ENCODE measurements at regions not wholly inside any gene's neighbourhood (a gene's known extent, or its start where the extent isn't known, plus 50 kb on each side); places are given as distances from the start of the nearest gene placed in this dataset.

DNA sequence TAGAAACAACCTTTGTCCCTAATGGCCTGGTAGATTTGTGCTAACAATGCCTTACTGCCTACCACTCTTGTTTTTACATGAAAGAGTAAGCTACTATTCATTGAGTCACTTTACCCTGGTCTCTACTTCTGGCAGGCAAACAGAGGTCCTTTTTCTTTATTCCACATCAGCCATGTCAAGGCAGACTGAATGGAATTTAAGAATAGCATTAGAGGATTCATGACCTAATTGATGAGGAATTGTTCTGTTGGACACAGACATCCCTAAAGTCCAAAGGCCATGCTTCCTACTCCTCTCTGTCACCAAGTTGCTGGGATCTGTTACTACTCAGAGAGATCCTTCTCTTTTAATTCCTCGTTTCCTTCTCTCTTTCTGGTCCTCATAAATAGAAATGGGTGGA is 229.1 kb upstream of the ZP4 start:
- DNase-seq (ENCODE audit: low read depth in 3 of 3) = no peak

DNA sequence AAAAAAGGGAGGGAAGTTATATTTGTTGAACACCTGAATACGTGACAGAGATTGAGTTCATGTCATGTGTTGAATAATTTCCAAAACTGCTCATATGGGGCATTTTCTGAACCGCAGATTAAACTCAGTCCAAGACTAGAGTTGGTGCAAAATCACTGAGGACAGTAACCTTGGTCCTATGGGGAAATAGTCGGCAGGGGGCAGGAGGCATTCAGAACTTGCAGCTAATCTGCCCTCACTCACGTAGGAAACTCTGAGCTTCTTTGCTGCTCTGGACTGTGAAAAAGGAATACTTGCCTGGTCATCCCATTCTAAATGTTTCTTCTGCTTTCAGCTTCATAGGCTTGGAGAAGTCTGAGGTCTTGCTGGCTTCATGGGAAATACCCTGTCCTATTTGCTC is 228.3 kb upstream of the ZP4 start:
- no peak for DNase-seq (ENCODE audit: low read depth in 3 of 3)

DNA sequence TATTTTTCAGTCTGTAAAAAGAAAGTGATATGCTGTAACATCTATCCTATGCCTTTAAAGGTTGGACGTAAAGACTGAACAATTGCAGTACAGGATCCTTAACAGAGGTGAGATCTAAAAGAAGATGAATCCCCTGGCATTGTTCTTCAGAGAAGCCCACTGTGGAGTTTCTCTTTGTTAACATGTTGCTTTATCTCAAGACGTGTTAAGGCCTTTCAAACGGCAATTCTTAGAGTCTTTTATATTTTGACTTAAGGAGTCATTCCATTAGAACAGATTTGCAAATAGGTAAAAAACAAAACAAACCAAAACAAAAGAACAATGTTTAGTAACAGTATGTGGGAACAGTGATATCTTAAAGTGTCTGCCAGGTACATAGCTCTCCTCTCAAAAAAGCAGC is 225.1 kb upstream of the ZP4 start:
- no peak for DNase-seq (ENCODE audit: low read depth in 3 of 3)

DNA sequence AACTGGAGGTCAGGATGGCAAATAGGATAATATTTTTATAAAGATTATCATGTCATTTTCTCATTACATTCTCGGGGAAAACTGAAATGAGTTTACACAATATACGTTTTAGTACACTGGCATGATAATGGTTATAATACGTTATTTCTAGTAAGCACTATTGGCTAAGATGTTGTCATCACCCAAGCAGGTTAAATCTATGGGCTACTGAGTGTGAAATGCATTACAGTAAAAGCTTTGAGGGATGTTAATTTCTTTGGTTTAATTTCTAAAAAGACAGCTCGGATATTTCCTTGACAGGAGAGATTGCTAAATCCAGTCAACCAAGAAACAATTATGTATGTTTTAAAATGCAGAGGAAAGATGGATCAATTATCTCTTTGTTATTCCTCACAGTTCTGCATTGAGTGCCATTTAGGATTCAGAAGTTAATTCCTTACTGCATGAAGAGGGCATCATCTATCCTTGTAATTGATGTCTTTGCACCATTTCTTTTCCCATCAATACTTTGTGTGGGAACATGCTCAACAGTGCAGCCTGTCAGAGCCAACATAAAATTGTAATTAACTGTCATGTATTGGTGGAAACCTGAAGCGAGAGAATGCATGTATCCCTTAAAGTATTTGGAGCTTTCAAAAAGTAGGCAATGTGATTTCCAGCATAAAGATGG is 222.4 kb upstream of the ZP4 start:
- no peak for DNase-seq (ENCODE audit: low read depth in 3 of 3)

DNA sequence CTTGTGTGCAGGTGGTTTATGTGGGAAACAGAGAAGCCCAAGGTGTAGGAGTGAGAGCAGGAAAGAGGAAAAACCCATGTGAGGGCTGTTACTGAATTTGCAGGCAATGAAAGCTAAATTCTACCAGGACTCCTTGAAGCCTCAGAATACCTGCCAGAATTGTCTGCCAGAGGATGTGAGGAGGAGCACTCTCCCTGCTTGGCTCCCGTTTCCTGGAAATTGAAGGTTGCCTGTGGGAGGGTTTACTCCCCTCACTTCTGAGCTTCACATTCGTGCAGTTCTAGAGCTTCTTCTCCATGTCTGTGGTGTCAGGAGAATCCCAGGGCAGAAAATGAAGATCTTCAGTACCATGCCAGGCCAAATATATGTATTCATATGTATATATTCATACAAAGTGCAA is 220.8 kb upstream of the ZP4 start:
- no peak for DNase-seq (ENCODE audit: low read depth in 3 of 3)

DNA sequence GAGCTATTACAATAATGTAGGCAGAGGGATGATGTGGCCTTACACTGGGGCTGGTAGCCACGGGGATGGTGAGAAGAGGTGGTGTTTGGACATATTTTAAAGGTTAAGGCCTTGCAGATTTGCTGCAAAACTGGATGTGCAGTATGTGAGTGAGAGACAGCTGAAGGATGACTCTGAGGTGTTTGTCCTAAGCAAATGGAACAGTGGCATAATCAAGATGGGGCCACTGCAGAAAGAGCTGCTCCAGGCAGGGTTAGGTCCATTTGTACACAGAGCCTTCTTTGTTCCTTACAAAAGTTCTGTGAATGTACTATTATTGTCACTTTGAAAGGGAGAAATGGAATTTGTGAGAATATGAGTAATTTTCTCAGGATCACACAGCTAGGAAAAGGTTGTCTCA is 220.4 kb upstream of the ZP4 start:
- no peak for DNase-seq (ENCODE audit: low read depth in 3 of 3)

DNA sequence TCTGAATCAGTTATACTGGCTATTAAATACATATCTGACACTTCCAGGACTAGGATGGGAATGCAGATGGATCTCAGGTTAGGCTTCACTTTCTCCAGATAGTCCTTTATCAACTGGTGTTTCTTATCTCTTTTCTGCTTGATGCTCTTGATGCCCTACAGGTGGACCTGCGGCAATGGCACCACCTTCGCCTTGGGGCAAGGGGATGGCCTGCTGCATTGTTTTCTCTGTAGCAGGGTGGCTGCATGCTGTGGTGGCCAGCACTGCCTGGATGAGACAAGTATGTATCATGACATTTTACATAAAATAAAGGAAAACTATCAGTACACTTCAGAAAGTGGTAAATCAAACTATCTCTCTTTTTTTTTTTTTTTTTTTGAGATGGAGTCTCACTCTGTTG is 217.7 kb upstream of the ZP4 start:
- no peak for DNase-seq (ENCODE audit: low read depth in 3 of 3)

DNA sequence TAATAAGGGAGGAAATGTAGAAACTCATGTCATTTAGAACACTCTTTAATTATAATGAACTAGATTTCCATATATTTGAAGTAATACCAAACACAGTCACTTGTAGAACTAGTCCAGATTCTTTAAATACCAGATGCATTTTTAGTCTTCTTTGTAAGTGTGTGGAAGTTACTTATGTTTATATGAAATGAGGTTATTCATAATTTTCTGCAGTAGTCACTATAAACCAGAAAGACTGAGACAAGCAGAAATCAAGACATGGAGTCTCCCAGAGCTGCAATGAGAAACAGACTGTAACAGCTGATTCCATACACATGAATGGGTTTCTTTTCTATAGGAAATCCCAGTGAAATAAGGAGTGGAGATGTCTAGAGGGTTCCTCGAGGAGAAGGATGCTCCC is 216.6 kb upstream of the ZP4 start:
- DNase-seq (ENCODE audit: low read depth in 3 of 3) = no peak

DNA sequence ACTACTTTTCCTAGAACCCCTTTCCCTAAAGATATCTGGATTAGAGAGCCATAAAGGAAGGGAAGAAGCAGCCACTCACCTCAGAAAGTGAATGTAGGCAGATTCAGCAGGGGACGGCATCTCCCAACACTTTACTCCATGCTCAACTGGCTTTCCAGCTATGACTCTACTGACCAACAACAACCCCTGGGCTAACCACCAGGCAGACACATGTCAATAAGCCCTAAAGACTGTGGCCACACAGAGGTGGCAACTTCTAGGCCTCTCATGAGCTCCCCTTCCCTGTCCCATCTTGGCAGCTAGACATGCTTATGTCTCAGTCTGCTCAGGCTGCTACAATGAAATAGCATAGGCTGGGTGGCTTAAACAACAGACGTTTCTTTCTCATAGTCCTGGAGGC is 214.0 kb upstream of the ZP4 start:
- DNase-seq (ENCODE audit: low read depth in 3 of 3) = no peak

DNA sequence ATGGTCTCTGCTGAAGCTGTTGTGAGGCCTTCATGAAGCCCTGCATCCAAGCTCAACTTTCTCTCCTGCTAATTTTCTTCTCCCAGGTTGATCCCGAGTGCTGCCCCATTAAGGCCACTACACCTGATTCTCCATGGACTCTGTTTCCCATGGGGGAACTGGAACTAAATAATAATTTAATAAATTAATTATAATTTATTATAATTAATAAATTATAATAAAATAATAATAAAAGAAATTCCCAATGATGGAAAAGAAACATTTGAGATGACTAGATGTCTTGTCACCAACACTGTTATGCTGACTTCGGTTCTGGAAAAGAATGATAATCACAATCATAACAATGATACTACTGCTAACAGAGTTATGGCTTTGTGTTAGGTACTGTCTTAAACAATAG is 211.2 kb upstream of the ZP4 start:
- DNase-seq (ENCODE audit: low read depth in 3 of 3) = no peak

DNA sequence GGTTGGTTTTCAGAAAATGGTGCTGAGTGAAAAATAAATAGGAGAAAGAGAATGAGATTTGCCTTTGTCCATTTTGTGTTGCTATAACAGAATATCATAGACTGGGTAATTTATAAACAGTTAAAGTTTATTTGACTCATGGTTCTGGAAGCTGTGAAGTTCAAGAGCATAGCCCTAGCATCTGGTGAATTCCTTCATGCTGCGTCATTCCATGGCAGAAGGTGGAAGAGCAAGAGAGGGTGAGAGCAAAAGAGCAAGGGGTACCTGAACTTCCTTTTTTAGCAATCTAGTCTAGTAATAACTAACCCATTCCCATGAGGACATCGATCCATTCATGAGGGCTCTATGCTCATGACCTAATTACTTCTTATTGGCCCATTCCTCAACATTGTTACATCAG is 209.1 kb upstream of the ZP4 start:
- no peak for DNase-seq (ENCODE audit: low read depth in 3 of 3)

DNA sequence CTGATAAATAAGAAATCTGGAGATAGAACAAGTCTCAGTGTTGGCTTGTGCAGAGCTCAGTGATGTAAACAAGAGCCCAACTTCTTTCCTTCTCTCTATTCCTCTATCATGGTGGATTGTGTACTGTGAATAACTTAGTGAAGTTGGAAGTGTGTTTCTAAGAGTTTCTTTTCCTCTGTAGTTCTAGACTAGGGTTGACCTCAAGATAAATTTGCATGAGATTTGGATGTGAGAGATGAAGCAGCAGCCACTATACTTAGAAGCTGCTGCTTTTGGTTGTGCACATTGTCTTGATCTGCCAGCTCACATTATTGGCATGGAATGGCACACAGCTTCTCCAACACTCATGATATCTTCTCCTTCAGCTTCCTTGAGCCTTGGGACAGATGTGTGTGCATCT is 198.9 kb upstream of the ZP4 start:
- DNase-seq (ENCODE audit: low read depth in 3 of 3) = no peak

DNA sequence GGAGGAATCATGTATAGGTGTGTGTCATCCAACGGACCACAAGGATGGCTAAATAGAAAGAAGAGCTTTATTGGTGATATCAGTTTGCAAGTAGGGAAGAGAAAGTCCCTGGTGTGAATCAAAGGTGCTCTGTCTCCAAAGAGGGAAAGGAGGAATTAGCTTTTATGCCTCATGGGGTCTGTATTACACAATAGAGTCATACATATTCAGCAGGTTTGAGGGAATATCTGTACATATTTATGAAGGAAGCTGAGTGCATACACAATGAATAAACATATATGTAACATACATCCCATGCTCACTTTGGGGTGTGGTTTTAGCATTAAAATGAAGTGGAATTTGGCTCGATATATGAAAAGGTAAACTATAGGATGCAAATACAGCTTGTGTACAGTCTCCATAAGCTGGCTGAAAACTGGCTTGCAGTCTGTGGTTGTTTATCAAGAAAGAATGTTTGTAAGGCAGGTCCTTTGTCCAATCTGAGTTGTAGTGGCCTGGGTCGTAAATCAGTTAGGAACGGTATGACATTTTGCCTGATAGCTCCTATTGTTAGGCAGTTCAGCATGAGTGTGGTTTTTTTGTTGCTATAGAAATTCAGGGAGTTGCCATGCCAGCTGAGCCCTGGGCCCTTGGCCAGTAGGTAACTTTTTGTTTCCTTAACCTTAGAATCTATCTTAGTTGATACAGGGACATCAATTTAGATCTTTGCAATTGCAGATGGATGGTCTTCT is 198.0 kb upstream of the ZP4 start:
- no peak for DNase-seq (ENCODE audit: low read depth in 3 of 3)

DNA sequence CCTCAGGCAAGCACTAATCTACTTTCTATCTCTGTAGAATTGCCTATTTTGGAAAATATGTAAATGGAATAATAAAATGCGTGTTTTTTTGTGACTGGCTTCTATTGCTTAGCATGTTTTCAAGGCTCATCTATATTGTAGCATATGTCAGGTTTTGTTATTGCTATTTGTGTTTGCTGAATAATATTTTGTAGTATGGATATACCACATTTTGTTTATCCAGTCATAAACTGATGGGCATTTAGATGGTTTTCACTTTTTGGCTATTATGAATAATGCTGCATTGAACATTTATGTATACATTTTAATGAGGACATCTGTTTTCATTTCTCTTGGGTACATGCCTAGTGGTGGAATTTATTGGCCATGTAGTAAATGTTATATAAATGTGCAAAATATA is 183.3 kb upstream of the ZP4 start:
- DNase-seq (ENCODE audit: low read depth in 3 of 3) = no peak

DNA sequence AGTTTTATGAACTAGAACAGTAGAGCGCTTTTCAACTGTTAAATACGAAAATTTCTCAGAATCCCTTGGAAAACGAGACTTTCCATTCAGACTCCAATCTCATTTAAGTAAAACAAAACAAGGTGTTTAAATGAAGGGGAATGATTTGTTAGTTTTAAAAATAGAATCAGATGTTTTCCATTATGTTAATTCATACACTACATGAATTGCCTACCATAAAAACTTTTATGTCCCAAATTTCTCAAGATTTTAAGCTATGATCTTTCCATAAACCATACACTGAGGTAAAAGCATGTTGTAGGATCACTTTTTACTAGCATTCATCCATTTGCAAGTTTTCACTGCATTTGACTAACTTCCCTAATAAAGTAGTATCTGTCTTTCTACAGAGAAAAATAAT is 180.3 kb upstream of the ZP4 start:
- no peak for DNase-seq (ENCODE audit: low read depth in 3 of 3)

DNA sequence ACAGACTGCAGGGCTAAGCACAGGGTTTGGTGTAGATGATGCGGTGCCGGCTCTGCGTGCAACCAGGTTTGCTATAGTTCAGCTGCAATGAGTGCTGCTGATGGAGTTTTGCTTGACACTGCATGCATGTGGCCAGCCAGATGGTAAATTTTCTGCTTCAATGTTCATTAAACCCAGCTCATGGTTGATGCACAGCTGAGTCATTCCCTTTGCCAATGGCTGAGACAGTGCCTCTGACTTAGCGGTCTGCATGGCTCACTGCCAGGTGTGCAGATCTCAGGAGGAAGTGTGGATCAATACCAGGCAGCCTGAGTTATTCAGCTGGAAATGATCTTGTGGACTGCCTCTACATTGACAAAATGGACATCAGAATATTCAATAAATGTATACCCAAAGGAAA is 172.7 kb upstream of the ZP4 start:
- no peak for DNase-seq (ENCODE audit: low read depth in 3 of 3)

DNA sequence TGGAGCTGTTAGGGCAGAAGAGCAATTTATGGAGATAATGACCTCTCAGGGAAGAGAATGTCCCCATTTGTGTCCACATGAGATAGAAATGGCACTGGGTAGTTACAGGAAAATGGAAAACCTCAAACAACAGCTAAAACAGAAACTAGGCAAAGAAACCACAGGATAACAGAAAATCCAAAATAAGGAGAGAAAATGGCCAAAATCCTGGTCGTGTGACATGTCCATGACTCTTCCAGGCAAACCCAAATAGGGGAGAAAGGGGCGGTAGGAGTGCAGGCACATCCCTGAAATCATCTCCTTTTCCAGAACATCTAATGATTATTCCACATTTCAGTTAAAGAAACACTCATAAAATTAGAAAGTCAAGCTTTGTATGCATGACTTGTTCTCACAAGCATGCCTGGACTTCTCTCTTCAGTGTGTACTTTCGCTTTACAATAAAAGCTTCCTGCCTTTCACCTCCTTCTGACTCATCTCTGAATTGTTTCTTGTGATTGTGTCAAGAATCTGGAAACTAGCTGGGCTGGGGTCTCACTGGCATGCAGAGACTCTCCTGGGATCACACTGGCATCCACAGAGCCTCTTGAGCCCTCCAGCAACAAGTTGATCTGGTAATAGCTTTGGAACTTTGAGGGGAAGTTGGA is 171.4 kb upstream of the ZP4 start:
- no peak for DNase-seq (ENCODE audit: low read depth in 3 of 3)

DNA sequence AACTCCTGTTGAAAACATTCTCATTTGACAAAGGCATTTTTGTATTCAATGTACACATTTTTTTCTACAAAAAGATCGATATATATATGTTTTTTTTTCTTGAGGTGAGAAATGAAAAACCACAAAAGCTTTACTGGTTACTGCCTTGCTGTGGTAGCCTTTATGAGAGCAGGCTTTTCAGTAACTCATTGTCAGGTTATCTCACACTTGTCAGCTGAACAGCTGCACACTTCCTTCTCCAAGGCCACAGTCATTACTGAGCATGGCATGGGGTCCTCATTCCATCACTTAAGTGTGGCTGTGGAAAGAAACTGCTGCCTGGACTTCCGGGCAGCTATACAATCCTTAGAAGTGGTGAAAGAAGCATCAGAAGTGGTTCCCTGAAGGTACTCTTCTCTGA is 169.3 kb upstream of the ZP4 start:
- DNase-seq (ENCODE audit: low read depth in 3 of 3) = no peak

DNA sequence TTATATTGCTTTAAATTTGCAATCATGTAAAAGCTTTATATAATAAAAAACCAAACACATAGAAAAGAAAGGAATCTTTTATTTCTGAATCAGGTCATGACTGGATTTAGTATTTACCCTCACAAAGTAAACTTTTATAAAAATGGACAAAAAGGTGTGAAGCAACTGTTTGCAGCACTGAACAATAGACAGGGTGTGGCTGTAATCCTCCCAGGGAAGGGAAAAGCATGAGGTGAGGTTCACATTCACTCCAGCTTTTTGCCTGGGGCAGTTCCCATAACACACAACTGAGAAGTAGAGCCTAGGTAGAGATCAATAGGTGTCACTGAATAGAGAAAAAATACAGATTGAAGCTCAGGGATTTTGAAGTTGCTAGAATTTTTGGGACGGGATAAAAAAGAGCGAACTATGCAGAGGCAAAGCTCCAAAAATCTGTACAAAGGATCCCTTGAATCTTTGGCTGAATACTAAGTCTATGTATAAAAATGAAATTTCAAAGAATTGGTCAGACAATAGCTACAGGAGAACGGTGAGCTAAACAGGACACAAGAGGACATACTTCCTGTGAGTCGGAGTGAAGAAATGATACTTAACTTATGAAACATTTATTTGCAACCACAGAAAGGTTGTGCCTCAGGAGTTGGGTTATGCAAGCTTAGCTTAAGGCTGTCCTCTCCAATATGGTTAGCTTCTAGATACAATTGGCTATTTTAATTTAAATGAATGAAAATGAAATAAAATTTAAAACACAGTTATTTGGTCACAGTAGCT is 162.0 kb upstream of the ZP4 start:
- no peak for DNase-seq (ENCODE audit: low read depth in 3 of 3)

DNA sequence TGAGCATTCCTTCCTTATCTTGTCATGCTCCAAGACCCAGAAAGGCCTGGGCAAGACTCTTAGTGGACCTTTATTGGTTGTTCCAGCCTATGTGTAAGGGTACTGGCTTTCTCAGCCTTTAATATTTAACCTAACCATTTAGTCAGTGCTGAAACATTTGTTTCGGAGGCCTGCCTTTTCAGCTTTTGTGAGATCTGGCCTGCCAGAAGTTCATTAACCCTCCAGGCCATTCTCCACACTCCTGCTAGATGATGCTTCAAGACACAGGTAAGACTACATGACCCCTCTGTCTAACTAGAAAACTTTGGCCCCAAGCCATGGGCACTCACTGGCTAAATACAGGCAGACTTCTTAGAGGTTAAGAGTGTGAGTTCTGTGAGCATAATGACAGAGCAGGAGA is 138.4 kb upstream of the ZP4 start:
- no peak for DNase-seq (ENCODE audit: low read depth in 3 of 3)

DNA sequence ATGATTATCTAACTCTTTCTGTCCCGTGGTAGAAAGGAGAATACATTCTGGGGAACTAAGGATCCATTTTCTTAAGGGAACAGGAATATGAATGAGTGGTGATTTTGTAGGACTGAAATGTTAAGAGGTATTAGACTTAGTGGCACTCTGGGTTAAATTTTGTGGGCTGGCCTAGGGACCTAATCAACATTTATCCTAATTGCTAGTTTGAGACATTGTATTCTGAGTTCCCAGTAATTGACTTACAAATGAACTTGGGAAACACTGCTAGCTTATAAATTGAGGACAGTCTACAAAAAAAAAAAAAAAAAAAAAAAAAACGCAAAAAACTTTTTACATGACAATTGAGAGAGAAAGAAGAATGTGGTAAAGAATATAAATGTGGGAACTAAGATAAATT is 136.6 kb upstream of the ZP4 start:
- no peak for DNase-seq (ENCODE audit: low read depth in 3 of 3)

DNA sequence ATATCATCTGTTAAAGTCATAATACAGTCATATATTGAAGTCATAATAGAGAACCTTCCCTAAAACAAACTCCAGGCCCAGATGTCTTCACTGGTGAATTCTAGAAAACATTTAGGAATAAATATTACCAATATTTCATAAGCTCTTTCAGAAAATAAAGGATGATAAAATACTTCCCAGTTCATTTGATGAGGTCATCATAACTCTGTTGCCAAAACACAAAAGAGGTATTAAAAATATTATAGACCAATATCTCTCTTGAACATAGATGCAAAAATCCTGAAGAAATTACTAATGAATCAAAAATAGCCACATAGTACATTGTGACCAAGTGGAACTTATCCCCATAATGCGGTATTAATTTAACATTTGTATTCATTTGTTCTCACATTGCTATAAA is 132.4 kb upstream of the ZP4 start:
- DNase-seq (ENCODE audit: low read depth in 3 of 3) = no peak

DNA sequence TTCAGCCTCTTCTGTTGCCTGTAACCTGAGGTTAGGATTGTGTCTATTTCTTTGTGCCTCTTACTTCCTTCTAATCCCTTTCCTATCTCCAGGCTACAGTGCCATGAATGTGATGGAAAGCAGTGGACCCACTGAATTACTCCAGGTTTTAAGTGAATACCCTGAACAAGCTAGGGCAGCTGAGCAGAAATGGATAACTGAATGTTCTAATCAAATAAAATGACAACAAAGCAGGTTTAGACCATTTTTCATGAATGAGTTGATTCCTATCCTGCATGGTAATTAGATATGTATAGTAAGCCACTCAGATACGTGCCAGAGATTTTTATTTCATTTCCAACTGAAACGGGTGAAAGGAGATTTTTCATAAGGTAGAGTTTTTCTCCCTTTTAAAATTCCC is 127.5 kb upstream of the ZP4 start:
- no peak for DNase-seq (ENCODE audit: low read depth in 3 of 3)
